GM23248 (cell line): ENCODE measurements at regions not wholly inside any gene's neighbourhood (a gene's known extent, or its start where the extent isn't known, plus 50 kb on each side); places are given as distances from the start of the nearest gene placed in this dataset.

ENCODE experiments used
- DNase-seq: peaks from one replicate; pipeline ENCODE4 v3.0.0-alpha.2; 2015
- H2AFZ ChIP-seq: fragments of 200-600 bp; sonication (generic); 2 replicates; pipeline ENCODE4 v1.6.1; 2016; ENCODE audit warnings: antibody characterized with exemption
- H3F3A ChIP-seq: fragments of 200-600 bp; sonication (generic); 2 replicates; pipeline ENCODE4 v1.6.1; 2016; ENCODE audit warnings: mild to moderate bottlenecking, antibody characterized with exemption, mixed run types; ENCODE audit not compliant: insufficient read depth
- H3K27ac ChIP-seq: fragments of 200-600 bp; sonication (generic); 2 replicates; pipeline ENCODE4 v1.5.1; 2016; ENCODE audit warnings: mild to moderate bottlenecking
- H3K27me3 ChIP-seq: fragments of 200-600 bp; sonication (generic); replicated peaks from 2 replicates; pipeline ENCODE4 v1.6.1; 2016; ENCODE audit warnings: mild to moderate bottlenecking; ENCODE audit not compliant: insufficient read depth
- H3K36me3 ChIP-seq: fragments of 200-600 bp; sonication (generic); 2 replicates; pipeline ENCODE4 v1.6.1; 2016; ENCODE audit warnings: low read depth, mild to moderate bottlenecking
- H3K4me1 ChIP-seq: fragments of 200-600 bp; sonication (generic); 2 replicates; pipeline ENCODE4 v1.6.1; 2016; ENCODE audit warnings: mild to moderate bottlenecking; ENCODE audit not compliant: insufficient read depth
- H3K4me2 ChIP-seq: fragments of 200-600 bp; sonication (generic); one replicate; pipeline ENCODE4 v1.6.1; 2016; ENCODE audit warnings: mild to moderate bottlenecking; ENCODE audit not compliant: unreplicated experiment
- H3K4me3 ChIP-seq: fragments of 200-600 bp; sonication (generic); 2 replicates; pipeline ENCODE4 v1.5.1; 2016; ENCODE audit warnings: mild to moderate bottlenecking
- H3K79me2 ChIP-seq: fragments of 200-600 bp; sonication (generic); 2 replicates; pipeline ENCODE4 v1.6.1; 2016; ENCODE audit warnings: mild to moderate bottlenecking; ENCODE audit not compliant: insufficient read depth
- H3K9ac ChIP-seq: fragments of 200-600 bp; sonication (generic); 2 replicates; pipeline ENCODE4 v1.6.1; 2016; ENCODE audit warnings: mild to moderate bottlenecking
- H3K9me2 ChIP-seq: fragments of 200-600 bp; sonication (generic); 2 replicates; pipeline ENCODE4 v1.6.1; 2016; ENCODE audit warnings: mixed run types, mild to moderate bottlenecking, moderate library complexity; ENCODE audit not compliant: insufficient read depth
- H3K9me3 ChIP-seq: fragments of 200-600 bp; sonication (generic); one replicate; pipeline ENCODE4 v1.6.1; 2017; ENCODE audit warnings: low read depth
- H4K20me1 ChIP-seq: fragments of 200-600 bp; sonication (generic); 2 replicates; pipeline ENCODE4 v1.6.0; 2016; ENCODE audit not compliant: insufficient read depth
- EZH2 ChIP-seq: fragments of 200-600 bp; sonication (generic); IDR thresholded peaks from 2 replicates; pipeline ENCODE4 v1.6.1; 2018; ENCODE audit warnings: antibody characterized with exemption, mild to moderate bottlenecking; ENCODE audit not compliant: insufficient read depth, poor library complexity, severe bottlenecking
- EZH2phosphoT487 ChIP-seq: fragments of 200-600 bp; sonication (generic); IDR thresholded peaks from 2 replicates; pipeline ENCODE4 v1.6.1; 2018; ENCODE audit warnings: antibody characterized with exemption, moderate library complexity, mild to moderate bottlenecking, low read depth; ENCODE audit not compliant: insufficient read depth
- WGBS, 2 experiments: methylation state at CpG; one replicate each; pipeline ENCODE4 v1.1.6; 2015 to 2017; ENCODE audit warnings: low lambda C conversion rate in 2 of 2, low coverage in 1 of 2; ENCODE audit errors: missing lambda C conversion rate in 2 of 2; 5-methylcytosine and 5-hydroxymethylcytosine counted together
- in situ Hi-C: fragments of 300-500 bp; cut with MboI; formaldehyde crosslinking; loops from 2 replicates; pipeline ENCODE4 v1.15.0; 2020

GRCh38 chr12:67508830-67509229 is 139.7 kb upstream of the DYRK2 start:
- H3K4me2 ChIP-seq: no peak overlapping the region
- no peaks in the 10 kb centered on the region for H3K4me1 ChIP-seq
- no peaks in the 10 kb centered on the region for H3K9me2 ChIP-seq
- no peaks in the 10 kb centered on the region for H3K79me2 ChIP-seq
- no peaks in the 10 kb centered on the region for H4K20me1 ChIP-seq
- no peak overlapping the region for H2AFZ ChIP-seq
- H3K27me3 ChIP-seq: 0 out of 2 replicates have a peak, but pooled peaks cover 8% of the 10 kb centered on the region
- in situ Hi-C loops: no loop called here
- no peak overlapping the region for H3K27ac ChIP-seq
- no peak overlapping the region for H3K4me3 ChIP-seq
- 67 to 73% methylated on average over 1 of the region's 1 CpG for WGBS, 2 experiments
- no peaks in the 10 kb centered on the region for H3K36me3 ChIP-seq
- H3K9me3 ChIP-seq: no peaks in the 10 kb centered on the region
- no peak for TF ChIP-seq EZH2
- no peak for TF ChIP-seq EZH2phosphoT487
- no peak overlapping the region for H3K9ac ChIP-seq
- peak; percentile 9 for DNase-seq
- no peaks in the 10 kb centered on the region for H3F3A ChIP-seq

GRCh38 chr12:67509666-67510386 is 138.7 kb upstream of the DYRK2 start:
- H3K27ac ChIP-seq: no peak overlapping the region
- no peaks in the 10 kb centered on the region for H3K36me3 ChIP-seq
- no peak overlapping the region for H3K4me2 ChIP-seq
- H3F3A ChIP-seq: no peaks in the 10 kb centered on the region
- no peaks in the 10 kb centered on the region for H4K20me1 ChIP-seq
- no peaks in the 10 kb centered on the region for H3K79me2 ChIP-seq
- WGBS, 2 experiments: 41 to 57% methylated on average over 4 of the region's 4 CpGs
- H2AFZ ChIP-seq: no peak overlapping the region
- TF ChIP-seq EZH2phosphoT487: no peak
- TF ChIP-seq EZH2: no peak
- DNase-seq: no peak
- H3K9ac ChIP-seq: no peak overlapping the region
- H3K4me1 ChIP-seq: no peaks in the 10 kb centered on the region
- 0 out of 2 replicates have a peak, but pooled peaks cover 8% of the 10 kb centered on the region for H3K27me3 ChIP-seq
- no peaks in the 10 kb centered on the region for H3K9me3 ChIP-seq
- no peak overlapping the region for H3K4me3 ChIP-seq
- H3K9me2 ChIP-seq: no peaks in the 10 kb centered on the region
- in situ Hi-C loops: no loop called here

- no peak for DNase-seq
- Histone ChIP-seq H4K20me1 (no peaks in the 10 kb centered on the region), H3K4me2 (no peak overlapping the region), H3K27ac (no peak overlapping the region), H3F3A (no peaks in the 10 kb centered on the region), H3K9me2 (no peaks in the 10 kb centered on the region), H3K9ac (no peak overlapping the region), H3K79me2 (no peaks in the 10 kb centered on the region), H3K4me3 (no peak overlapping the region), H3K4me1 (no peaks in the 10 kb centered on the region), H3K36me3 (no peaks in the 10 kb centered on the region), H3K9me3 (no peaks in the 10 kb centered on the region), H3K27me3 (0 out of 2 replicates have a peak, but pooled peaks cover 8% of the 10 kb centered on the region), H2AFZ (no peak overlapping the region)
- no peak for TF ChIP-seq EZH2phosphoT487
- TF ChIP-seq EZH2: no peak
- in situ Hi-C loops: no loop called here
Observed at GRCh38 chr12:67512061-67512460, 136.5 kb upstream of the DYRK2 start.

- H3K36me3 ChIP-seq: no peaks in the 10 kb centered on the region
- H3K4me3 ChIP-seq: no peak overlapping the region
- DNase-seq: no peak
- in situ Hi-C loops: no loop called here
- H3K27ac ChIP-seq: no peak overlapping the region
- H3K9me3 ChIP-seq: no peaks in the 10 kb centered on the region
- H3K4me1 ChIP-seq: no peaks in the 10 kb centered on the region
- H3F3A ChIP-seq: no peaks in the 10 kb centered on the region
- 78 to 79% methylated on average over 3 of the region's 3 CpGs for WGBS, 2 experiments
- 0 out of 2 replicates have a peak, but pooled peaks cover 8% of the 10 kb centered on the region for H3K27me3 ChIP-seq
- TF ChIP-seq EZH2phosphoT487 (no peak), EZH2 (no peak)
- H3K9ac ChIP-seq: no peak overlapping the region
- H2AFZ ChIP-seq: no peak overlapping the region
- H3K4me2 ChIP-seq: no peak overlapping the region
- H3K9me2 ChIP-seq: no peaks in the 10 kb centered on the region
- H4K20me1 ChIP-seq: no peaks in the 10 kb centered on the region
- no peaks in the 10 kb centered on the region for H3K79me2 ChIP-seq
Observed at GRCh38 chr12:67514502-67514901, 134.0 kb upstream of the DYRK2 start.
